GM12875 (cell line): ENCODE measurements at regions not wholly inside any gene's neighbourhood (a gene's known extent, or its start where the extent isn't known, plus 50 kb on each side); places are given as distances from the start of the nearest gene placed in this dataset.
"Not testable (repeated sequence)": the region's sequence is repeated elsewhere in the genome, so short reads cannot be mapped to it uniquely, and the experiment has no call there.

Source experiments
- H3K4me3 ChIP-seq: one replicate; pipeline ENCODE4 v1.5.1; 2011; ENCODE audit warnings: low read depth, low read length, control low read depth
- CTCF ChIP-seq: IDR thresholded peaks from 2 replicates; pipeline ENCODE4 v1.5.1; 2011; ENCODE audit warnings: low read depth, mild to moderate bottlenecking, control low read depth, inconsistent platforms, low read length, moderate library complexity, borderline replicate concordance; ENCODE audit not compliant: insufficient read depth

GRCh38 chr22:46046299-46046685, 69.3 kb upstream of the WNT7B start:
- no peak for TF ChIP-seq CTCF
- H3K4me3 ChIP-seq, result no peak overlapping the region

GRCh38 chr22:46047226-46047625, 70.3 kb upstream of the WNT7B start:
- no peak overlapping the region for H3K4me3 ChIP-seq
- no peak for TF ChIP-seq CTCF

DNA sequence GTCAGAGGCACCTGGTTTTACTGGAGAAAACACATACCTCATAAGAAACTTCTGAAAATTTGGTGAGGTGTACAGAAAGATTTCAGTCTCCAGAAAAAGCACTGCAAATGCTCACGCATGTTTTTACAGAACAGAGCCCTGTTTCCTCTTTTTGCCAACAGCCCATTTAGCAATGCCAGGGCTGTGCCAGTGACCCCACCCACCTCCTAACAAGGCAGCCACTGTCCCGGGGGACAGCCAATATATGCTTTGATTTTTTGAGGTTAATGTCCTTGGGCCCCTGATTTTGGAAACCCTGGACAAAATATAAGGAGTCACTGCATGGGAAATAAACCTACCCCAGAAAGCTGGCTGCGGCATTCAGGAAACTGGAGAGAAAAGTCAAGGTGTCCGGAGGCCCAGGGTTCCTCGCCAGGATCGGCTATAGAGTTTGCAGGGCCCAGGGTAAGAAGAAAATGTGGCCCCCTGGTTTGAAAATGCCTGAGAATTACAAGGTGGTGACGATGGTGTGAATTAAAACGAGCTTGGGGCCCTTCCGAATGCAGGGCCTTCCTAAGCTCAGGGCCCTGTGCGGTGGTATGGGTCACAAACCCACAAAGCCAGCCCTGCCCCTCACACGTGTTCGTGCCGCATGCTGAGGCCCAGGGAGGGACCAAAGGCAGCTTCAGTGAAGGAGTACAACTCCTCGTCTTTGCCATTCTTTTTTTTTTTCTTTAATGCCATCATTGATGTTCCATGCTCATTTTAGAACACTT, 71.1 kb upstream of the WNT7B start:
- no peak overlapping the region for H3K4me3 ChIP-seq
- no peak for TF ChIP-seq CTCF

- H3K4me3 ChIP-seq, result not testable (repeated sequence)
Measured at GRCh38 chr22:46048661-46049060, 71.7 kb upstream of the WNT7B start.

DNA sequence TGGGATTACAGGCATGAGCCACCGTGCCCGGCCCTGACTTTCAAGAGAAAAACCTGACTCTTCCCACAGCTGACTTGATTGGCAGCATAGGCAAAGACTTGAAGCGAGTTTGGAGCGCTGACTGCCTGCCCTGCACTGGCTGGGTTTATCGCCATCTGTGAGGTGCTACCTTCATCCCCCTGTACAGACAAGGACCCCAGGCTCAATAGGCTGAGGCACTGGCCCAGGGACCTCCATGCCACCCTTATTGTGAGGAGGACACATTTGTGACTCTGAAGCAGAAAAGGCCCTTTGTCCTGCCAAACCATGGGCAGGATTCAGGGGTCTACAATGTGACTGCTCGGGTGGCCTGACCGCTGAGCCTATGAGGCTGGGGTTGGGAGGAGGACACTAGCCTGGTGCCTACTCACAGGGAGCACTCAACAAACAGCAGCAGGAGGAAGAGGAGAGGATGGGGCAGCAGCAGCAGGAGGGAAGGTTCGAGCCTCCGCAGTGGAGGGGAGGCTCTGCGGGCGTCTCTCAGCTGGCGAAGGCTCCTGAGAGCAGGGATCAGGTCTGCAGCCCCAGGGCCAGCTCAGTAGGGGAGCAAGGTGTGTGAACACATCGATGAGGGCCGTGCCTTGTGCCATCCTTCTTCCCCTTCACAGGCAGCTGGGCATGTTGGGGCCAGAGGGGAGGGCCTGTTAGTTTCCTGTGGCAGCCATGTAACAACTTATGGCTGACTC, 72.9 kb upstream of the WNT7B start:
- no peak for TF ChIP-seq CTCF
- H3K4me3 ChIP-seq, result no peak overlapping the region

- no peak for TF ChIP-seq CTCF
- no peak overlapping the region for H3K4me3 ChIP-seq
Measured at GRCh38 chr22:46050451-46050845, 73.5 kb upstream of the WNT7B start.

DNA sequence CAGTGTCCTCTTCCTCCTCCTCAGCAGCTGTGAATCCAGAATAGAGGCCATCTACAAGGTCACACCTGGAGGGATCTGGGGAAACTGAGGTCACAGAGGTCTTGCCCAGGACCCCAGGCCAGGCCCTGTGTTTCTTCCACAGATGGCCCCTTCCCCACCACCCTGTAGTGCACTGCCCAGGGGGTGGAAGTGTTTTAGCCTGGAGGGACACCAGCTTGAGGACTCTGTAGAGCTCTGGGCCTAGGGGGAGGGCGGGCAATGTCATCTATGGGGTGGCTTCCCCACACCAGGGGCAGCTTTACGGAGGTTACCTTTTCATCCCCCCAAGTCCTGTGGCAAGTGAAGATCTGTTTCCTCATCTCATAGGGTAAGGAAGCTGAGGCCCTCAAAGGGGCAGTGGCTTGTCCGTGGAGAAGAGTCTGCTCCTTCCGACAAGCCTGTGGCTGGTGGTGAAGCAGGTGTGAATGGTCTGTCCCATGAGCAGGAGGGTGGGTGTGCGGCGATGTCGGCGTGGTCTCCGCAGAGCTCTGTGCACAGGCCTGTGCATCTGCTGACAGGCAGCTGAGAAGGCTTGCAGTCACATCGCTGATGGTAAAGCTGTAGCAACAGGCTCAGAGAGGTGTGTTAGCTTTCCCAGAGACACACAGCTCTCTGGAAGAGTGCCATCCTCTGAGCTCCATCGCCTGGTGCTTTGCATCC, 74.1 kb upstream of the WNT7B start:
- no peak for TF ChIP-seq CTCF
- no peak overlapping the region for H3K4me3 ChIP-seq
